HUES64 (cell line): ENCODE measurements at regions not wholly inside any gene's neighbourhood (a gene's known extent, or its start where the extent isn't known, plus 50 kb on each side); places are given as distances from the start of the nearest gene placed in this dataset.

Source experiments
- H3K27ac ChIP-seq: 2 replicates; pipeline ENCODE4 v1.7.0; 2013; ENCODE audit warnings: low read depth, low read length, inconsistent platforms
- H3K27me3 ChIP-seq: 2 replicates; pipeline ENCODE4 v1.6.1; 2013; ENCODE audit warnings: mild to moderate bottlenecking, low read length; ENCODE audit not compliant: insufficient read depth
- H3K36me3 ChIP-seq: 2 replicates; pipeline ENCODE4 v1.6.1; 2013; ENCODE audit warnings: mild to moderate bottlenecking, low read length; ENCODE audit not compliant: insufficient read depth
- H3K4me1 ChIP-seq: 2 replicates; pipeline ENCODE4 v1.6.1; 2013; ENCODE audit warnings: mild to moderate bottlenecking, low read length, moderate library complexity; ENCODE audit not compliant: insufficient read depth
- H3K4me3 ChIP-seq: 2 replicates; pipeline ENCODE4 v1.5.1; 2013; ENCODE audit warnings: mild to moderate bottlenecking, low read length, moderate library complexity
- H3K9ac ChIP-seq: 2 replicates; pipeline ENCODE4 v1.6.1; 2013; ENCODE audit warnings: mild to moderate bottlenecking, low read depth, low read length
- H3K9me3 ChIP-seq: 2 replicates; pipeline ENCODE4 v1.6.1; 2013; ENCODE audit warnings: low read depth, low read length; ENCODE audit not compliant: insufficient read depth
- WGBS: fragments of 150-250, 120-280 bp; methylation state at CpG from one replicate; pipeline ENCODE4 v1.1.7; 2013; ENCODE audit warnings: missing lambda C conversion rate; 5-methylcytosine and 5-hydroxymethylcytosine counted together

DNA sequence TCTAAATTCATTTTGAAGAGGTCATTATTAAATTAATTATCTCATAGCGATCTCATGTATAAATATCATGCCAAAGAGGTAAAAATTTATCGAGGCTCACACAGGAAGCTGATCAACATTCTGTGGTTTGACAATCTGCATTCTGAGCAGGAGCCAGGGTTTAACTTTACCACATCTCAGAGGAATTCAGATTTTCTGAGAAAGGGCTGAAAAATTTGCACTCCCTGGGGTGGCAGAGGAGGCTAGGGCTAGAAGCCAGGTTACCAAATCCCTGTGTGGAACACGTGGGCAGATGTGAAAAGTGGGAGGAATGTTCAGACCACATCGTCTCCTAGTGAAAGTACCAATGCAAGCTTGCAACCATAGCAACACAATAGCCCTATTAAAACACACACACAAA, 63.5 kb upstream of the CTLA4 start:
- Histone ChIP-seq H3K4me1 (peaks cover 12% of the 10 kb centered on the region; the same call in 1 of the 2 replicates), H3K9ac (no peak overlapping the region)
- WGBS: 81% methylated on average over 4 of the region's 4 CpGs

DNA sequence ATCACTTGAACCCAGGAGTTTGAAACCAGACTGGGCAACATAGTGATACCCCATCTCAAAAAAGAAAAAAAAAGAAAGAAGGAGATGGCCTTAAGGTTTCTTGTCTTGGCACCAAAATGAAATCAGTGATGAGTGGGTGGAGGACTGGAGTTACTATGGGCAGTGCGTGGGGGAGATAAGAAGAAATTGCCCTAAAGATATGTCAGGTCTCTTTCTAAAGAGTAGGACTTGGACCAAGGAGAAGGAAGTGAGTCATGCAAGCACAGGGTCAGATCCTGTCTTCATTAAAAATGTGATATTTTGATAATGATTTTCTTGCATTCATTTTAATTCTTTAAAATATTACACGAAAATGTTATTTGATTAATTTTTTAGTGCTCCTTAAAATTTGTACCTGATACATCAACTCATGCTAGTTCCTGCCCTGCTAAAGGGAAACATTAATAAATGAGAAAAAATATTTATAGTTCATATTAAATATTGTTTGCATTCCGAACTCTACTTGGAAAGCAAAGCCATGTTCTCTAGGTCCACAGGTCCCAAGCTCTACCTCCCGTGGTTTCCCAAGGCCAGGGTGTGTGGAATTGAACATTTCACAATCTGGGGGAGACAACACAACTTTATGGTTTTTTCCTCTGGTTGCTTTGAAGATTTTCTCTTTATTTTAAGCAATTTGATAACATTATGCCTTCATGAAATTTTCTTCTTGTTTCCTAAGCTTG, 62.6 kb upstream of the CTLA4 start:
- no peak overlapping the region for H3K27ac ChIP-seq
- no peaks in the 10 kb centered on the region for H3K36me3 ChIP-seq
- peaks cover 16% of the 10 kb centered on the region; the same call in 1 of the 2 replicates for H3K4me1 ChIP-seq
- WGBS: 97% methylated on average over 3 of the region's 4 CpGs
- H3K9ac ChIP-seq: no peak overlapping the region
- H3K4me3 ChIP-seq: no peak overlapping the region
- H3K9me3 ChIP-seq: no peaks in the 10 kb centered on the region
- no peaks in the 10 kb centered on the region for H3K27me3 ChIP-seq

More for the DNA sequence above, 63.5 kb upstream of the CTLA4 start:
- no peaks in the 10 kb centered on the region for H3K9me3 ChIP-seq
- H3K4me3 ChIP-seq: no peak overlapping the region
- H3K27ac ChIP-seq: no peak overlapping the region
- H3K27me3 ChIP-seq: no peaks in the 10 kb centered on the region
- H3K36me3 ChIP-seq: no peaks in the 10 kb centered on the region

DNA sequence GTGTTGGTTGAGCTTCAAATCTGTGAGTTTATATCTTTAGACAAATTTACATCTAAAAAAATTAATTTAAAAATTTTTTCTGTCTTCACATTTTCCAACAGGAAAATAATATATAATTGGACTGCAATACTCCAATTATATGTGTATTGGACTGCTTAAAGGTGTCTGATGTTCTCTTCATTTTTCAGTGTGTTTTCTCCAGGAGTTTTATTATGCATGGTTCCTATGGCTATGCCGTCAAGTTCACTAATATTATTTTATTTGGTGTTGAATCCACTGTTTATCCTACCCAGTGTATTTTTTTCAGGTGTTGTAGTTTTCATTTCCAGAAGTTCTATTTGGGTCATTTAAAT, 62.1 kb upstream of the CTLA4 start:
- WGBS: no CpG with 5 or more reads among the region's 1 CpG
- Histone ChIP-seq H3K4me3 (no peak overlapping the region), H3K9ac (no peak overlapping the region), H3K27ac (no peak overlapping the region), H3K4me1 (peaks cover 16% of the 10 kb centered on the region; the same call in 1 of the 2 replicates), H3K9me3 (no peaks in the 10 kb centered on the region), H3K27me3 (no peaks in the 10 kb centered on the region), H3K36me3 (no peaks in the 10 kb centered on the region)

- H3K4me1 ChIP-seq: peaks cover 16% of the 10 kb centered on the region; the same call in 1 of the 2 replicates
- no peak overlapping the region for H3K27ac ChIP-seq
- no peaks in the 10 kb centered on the region for H3K9me3 ChIP-seq
- no peaks in the 10 kb centered on the region for H3K36me3 ChIP-seq
- H3K9ac ChIP-seq: no peak overlapping the region
- H3K27me3 ChIP-seq: no peaks in the 10 kb centered on the region
- no peak overlapping the region for H3K4me3 ChIP-seq
- WGBS: 90% methylated on average over 1 of the region's 1 CpG
Observed at GRCh38 chr2:203806761-203807160, 60.8 kb upstream of the CTLA4 start.

GRCh38 chr2:203808046-203808750, 59.4 kb upstream of the CTLA4 start:
- Histone ChIP-seq H3K27me3 (no peaks in the 10 kb centered on the region), H3K9ac (no peak overlapping the region), H3K9me3 (no peaks in the 10 kb centered on the region), H3K36me3 (no peaks in the 10 kb centered on the region), H3K4me3 (no peak overlapping the region), H3K27ac (peak overlapping the region; percentile 66; the same call in 1 of the 2 replicates), H3K4me1 (peaks cover 16% of the 10 kb centered on the region; the same call in 1 of the 2 replicates)
- WGBS: 65% methylated on average over 4 of the region's 7 CpGs

DNA sequence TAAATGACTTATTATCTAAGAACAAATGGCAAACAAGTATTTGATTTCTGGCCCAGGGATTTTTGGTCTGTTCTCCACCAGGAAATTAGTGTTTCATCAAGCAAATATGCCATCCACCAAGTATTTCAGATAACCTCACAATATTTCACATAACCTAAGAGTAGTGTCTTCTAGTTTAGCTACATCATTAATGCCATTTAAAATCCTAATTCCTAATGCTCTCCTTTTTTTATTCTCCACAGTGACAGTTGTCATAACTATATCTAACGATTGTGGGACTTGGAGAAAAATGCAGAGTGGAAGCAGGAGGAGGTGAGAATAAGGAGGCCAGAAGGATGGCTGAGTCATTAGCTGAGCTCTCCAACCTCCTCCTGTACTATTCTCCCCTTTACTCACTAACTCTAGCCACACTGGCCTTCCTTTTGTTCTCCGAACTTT, 58.5 kb upstream of the CTLA4 start:
- 75% methylated on average over 1 of the region's 2 CpGs for WGBS
- peak overlapping the region; percentile 14; the same call in 1 of the 2 replicates for H3K9ac ChIP-seq
- no peaks in the 10 kb centered on the region for H3K36me3 ChIP-seq
- peaks cover 16% of the 10 kb centered on the region; the same call in 1 of the 2 replicates for H3K4me1 ChIP-seq
- H3K27me3 ChIP-seq: no peaks in the 10 kb centered on the region
- no peak overlapping the region for H3K4me3 ChIP-seq
- no peak overlapping the region for H3K27ac ChIP-seq
- no peaks in the 10 kb centered on the region for H3K9me3 ChIP-seq

GRCh38 chr2:203809991-203810510, 57.5 kb upstream of the CTLA4 start:
- Histone ChIP-seq H3K4me1 (peaks cover 16% of the 10 kb centered on the region; the same call in 1 of the 2 replicates), H3K4me3 (no peak overlapping the region), H3K9ac (no peak overlapping the region), H3K27me3 (no peaks in the 10 kb centered on the region), H3K36me3 (no peaks in the 10 kb centered on the region), H3K27ac (no peak overlapping the region), H3K9me3 (no peaks in the 10 kb centered on the region)
- WGBS: 98% methylated on average over 3 of the region's 3 CpGs

DNA sequence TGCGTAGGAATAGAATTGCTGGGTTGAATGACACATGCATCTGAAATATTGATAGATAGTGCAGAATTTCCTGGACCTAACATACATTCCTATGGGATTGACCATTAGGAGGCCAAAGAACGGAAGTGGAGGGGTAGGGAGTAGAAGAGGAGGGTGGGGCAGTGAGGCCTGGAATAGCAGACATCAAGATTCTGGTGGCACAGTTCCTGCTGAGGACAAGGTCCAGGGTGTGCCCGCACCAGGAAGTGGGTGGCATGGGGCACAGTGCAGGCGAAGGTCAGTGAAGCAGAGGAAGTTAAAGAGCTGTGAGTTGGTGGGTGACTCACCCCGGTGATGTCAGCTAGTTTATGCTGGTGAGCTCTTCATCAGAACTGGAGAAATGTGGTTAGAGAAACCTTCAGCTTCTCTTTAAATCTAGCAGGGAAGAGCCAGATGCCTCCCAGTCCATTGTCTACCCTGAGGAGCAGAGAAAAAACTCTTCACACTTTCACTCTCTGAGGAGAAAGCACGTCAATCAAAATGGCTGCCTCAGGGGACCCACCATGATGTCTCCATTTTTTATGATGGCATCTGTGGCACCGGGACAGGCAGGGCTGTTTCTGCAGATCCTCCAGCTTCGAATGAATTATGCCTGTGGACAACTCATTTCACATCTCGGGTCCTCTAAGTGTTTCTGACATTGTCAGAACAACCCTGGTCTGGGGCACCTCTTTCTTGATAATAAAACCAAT, 55.9 kb upstream of the CTLA4 start:
- no peak overlapping the region for H3K27ac ChIP-seq
- no peaks in the 10 kb centered on the region for H3K9me3 ChIP-seq
- H3K4me1 ChIP-seq: peaks cover 16% of the 10 kb centered on the region; the same call in 1 of the 2 replicates
- H3K4me3 ChIP-seq: no peak overlapping the region
- 83% methylated on average over 9 of the region's 9 CpGs for WGBS
- no peak overlapping the region for H3K9ac ChIP-seq
- no peaks in the 10 kb centered on the region for H3K36me3 ChIP-seq
- no peaks in the 10 kb centered on the region for H3K27me3 ChIP-seq

- Histone ChIP-seq H3K27ac (no peak overlapping the region), H3K27me3 (no peaks in the 10 kb centered on the region), H3K4me1 (peaks cover 14% of the 10 kb centered on the region; the same call in 1 of the 2 replicates), H3K4me3 (no peak overlapping the region), H3K36me3 (no peaks in the 10 kb centered on the region), H3K9ac (no peak overlapping the region), H3K9me3 (no peaks in the 10 kb centered on the region)
- WGBS: 85% methylated on average over 11 of the region's 11 CpGs
Observed at GRCh38 chr2:203812294-203813221, 55.0 kb upstream of the CTLA4 start.

- no peak overlapping the region for H3K9ac ChIP-seq
- no peaks in the 10 kb centered on the region for H3K36me3 ChIP-seq
- H3K4me3 ChIP-seq: no peak overlapping the region
- no peaks in the 10 kb centered on the region for H3K27me3 ChIP-seq
- no peak overlapping the region for H3K27ac ChIP-seq
- H3K4me1 ChIP-seq: peaks cover 7% of the 10 kb centered on the region; the same call in 1 of the 2 replicates
- H3K9me3 ChIP-seq: no peaks in the 10 kb centered on the region
- 95% methylated on average over 1 of the region's 1 CpG for WGBS
Observed at GRCh38 chr2:203813684-203814083, 53.9 kb upstream of the CTLA4 start.
